Esophagus muscularis mucosa (tissue), 4 donors: ENCODE measurements at regions not wholly inside any gene's neighbourhood (a gene's known extent, or its start where the extent isn't known, plus 50 kb on each side); places are given as distances from the start of the nearest gene placed in this dataset.

Experiments
- DNase-seq: peaks from one replicate; pipeline ENCODE4 v3.0.0-alpha.2; 2017; ENCODE audit errors: extremely low spot score
- H3K27ac ChIP-seq, 4 donors: fragments of 200-600 bp; sonication (generic); replicated peaks in 1 of 4; 1 replicate in 3 of 4; 2 replicates in 1 of 4; pipeline ENCODE4 v1.5.1; 2016 to 2019; ENCODE audit warnings: mild to moderate bottlenecking in 1 of 4
- H3K27me3 ChIP-seq, 4 donors: fragments of 200-600 bp; sonication (generic); one replicate each; pipeline versions ENCODE4 v1.5.1 to v1.6.0; 2016 to 2019
- H3K36me3 ChIP-seq, 4 donors: fragments of 200-600 bp; sonication (generic); one replicate each; pipeline ENCODE4 v1.5.1; 2016 to 2019
- H3K4me1 ChIP-seq, 4 donors: fragments of 200-600 bp; sonication (generic); one replicate each; pipeline ENCODE4 v1.5.1; 2016 to 2019
- H3K4me3 ChIP-seq, 4 donors: fragments of 200-600 bp; sonication (generic); 1 replicate in 2 of 4; 2 replicates in 2 of 4; pipeline ENCODE4 v1.5.1; 2016 to 2019; ENCODE audit warnings: mild to moderate bottlenecking in 4 of 4, moderate library complexity in 1 of 4
- H3K9me3 ChIP-seq, 4 donors: fragments of 200-600 bp; sonication (generic); 1 replicate in 3 of 4; 2 replicates in 1 of 4; pipeline ENCODE4 v1.5.1; 2016 to 2019
- EP300 ChIP-seq: sonication (generic); formaldehyde crosslinking; IDR thresholded peaks from one replicate; pipeline ENCODE4 v1.6.1; 2017; ENCODE audit warnings: antibody characterized with exemption
- POLR2A ChIP-seq: fragments of 450-650 bp; IDR thresholded peaks from one replicate; pipeline ENCODE4 v1.6.1; 2017; ENCODE audit warnings: antibody characterized with exemption, moderate library complexity, mild to moderate bottlenecking, low read depth
- POLR2AphosphoS5 ChIP-seq, 2 donors: sonication (generic); formaldehyde crosslinking; IDR thresholded peaks; one replicate each; pipeline ENCODE4 v1.6.1; 2017; ENCODE audit warnings: antibody characterized with exemption in 2 of 2
- whole genome bisulfite sequencing: methylation state at CpG from one replicate; pipeline ENCODE4 v1.1.5; 2018; 5-methylcytosine and 5-hydroxymethylcytosine counted together
- intact Hi-C: fragments of 100-400 bp; cut with DNase I; formaldehyde crosslinking; loops from one replicate; pipeline ENCODE4 v1.15.1; 2023
- TF ChIP-seq, protein P1 (sequence below), 3 experiments: fragments of 200-600 bp in 2 of 3; fragments of 450-650 bp in 1 of 3; sonication (generic) in 2 of 3; IDR thresholded peaks; one replicate each; pipeline ENCODE4 v1.5.1; 2017 to 2019; ENCODE audit warnings: antibody characterized with exemption in 3 of 3, mild to moderate bottlenecking in 2 of 3, moderate library complexity in 1 of 3

DNA sequence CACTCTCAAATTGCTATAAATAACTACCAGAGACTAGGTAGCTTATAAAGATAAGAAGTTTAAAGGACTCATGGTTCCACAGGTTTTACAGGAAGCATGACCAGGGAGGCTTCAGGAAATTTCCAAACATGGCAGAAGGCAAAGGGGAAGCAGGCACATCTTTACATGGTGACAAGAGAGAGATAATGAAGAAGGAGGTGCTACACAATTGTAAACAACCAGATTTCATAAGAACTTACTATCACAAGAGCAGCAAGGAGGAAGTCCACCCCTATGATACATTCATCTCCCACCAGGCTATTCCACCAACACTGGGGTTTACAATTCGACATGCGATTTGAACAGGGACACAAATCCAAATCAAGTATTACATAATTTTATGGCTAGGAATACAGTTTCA is 257.7 kb downstream of the BTG1 start:
- no peak for DNase-seq
- no peaks in the 10 kb centered on the region for H3K9me3 ChIP-seq
- no peaks in the 10 kb centered on the region for H3K27me3 ChIP-seq
- no peak for TF ChIP-seq POLR2A
- TF ChIP-seq POLR2AphosphoS5 (IDR thresholded peaks at IDR 0.05) = no peak
- TF ChIP-seq, protein P1, sequence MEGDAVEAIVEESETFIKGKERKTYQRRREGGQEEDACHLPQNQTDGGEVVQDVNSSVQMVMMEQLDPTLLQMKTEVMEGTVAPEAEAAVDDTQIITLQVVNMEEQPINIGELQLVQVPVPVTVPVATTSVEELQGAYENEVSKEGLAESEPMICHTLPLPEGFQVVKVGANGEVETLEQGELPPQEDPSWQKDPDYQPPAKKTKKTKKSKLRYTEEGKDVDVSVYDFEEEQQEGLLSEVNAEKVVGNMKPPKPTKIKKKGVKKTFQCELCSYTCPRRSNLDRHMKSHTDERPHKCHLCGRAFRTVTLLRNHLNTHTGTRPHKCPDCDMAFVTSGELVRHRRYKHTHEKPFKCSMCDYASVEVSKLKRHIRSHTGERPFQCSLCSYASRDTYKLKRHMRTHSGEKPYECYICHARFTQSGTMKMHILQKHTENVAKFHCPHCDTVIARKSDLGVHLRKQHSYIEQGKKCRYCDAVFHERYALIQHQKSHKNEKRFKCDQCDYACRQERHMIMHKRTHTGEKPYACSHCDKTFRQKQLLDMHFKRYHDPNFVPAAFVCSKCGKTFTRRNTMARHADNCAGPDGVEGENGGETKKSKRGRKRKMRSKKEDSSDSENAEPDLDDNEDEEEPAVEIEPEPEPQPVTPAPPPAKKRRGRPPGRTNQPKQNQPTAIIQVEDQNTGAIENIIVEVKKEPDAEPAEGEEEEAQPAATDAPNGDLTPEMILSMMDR (IDR thresholded peaks at IDR 0.05) = no peak
- TF ChIP-seq EP300 = no peak
- intact Hi-C loops = no loop called here
- no peaks in the 10 kb centered on the region for H3K4me1 ChIP-seq
- WGBS = 95% methylated on average over 2 of the region's 2 CpGs
- H3K36me3 ChIP-seq = no peaks in the 10 kb centered on the region
- H3K27ac ChIP-seq = no peak overlapping the region
- H3K4me3 ChIP-seq = no peak overlapping the region

DNA sequence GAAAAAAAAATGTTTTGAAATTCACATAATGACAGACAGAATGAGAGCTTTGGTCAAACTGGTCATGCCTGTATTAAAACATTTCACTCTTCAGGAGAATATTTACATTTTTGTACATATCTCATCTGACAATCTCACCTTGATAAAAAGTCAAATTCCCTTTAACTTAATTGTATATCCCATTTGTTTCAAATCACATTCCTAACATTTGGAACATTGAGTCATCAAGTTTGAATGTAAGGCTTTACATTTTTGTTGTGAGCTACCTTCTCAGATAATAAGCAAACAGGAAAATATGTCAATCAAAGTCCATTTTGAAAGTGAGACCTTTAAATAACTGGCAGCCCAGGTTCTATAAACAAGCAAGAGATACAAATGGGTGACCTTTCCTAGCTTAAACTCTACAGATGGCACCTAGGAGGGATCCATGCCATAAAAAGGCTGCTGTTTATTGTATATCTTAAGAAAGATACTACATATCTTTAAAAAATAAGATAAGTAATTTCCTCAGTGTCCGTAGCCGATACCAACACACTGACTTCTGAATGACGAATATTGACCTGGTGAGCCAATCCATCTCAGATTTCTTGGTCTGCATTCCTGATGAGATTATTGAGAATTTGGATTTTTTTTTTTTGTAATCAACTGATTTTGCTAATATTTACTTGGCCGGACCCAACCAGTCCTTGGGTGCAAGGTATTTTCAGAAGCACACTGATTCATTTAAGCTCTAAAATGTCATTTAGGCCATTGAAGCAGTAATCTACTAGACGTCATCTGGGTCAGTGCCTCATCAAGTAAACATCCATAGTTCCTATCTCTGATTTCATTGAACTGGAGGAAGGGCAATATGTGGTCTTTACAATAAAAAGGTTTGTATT is 259.6 kb downstream of the BTG1 start:
- TF ChIP-seq, protein P1 (IDR thresholded peaks at IDR 0.05) = no peak
- no peak for TF ChIP-seq POLR2A
- no peak for TF ChIP-seq EP300
- TF ChIP-seq POLR2AphosphoS5 (IDR thresholded peaks at IDR 0.05) = no peak
- no peaks in the 10 kb centered on the region for H3K27me3 ChIP-seq
- no peaks in the 10 kb centered on the region for H3K36me3 ChIP-seq
- H3K4me1 ChIP-seq = no peaks in the 10 kb centered on the region
- H3K27ac ChIP-seq = no peak overlapping the region
- WGBS = 98% methylated on average over 5 of the region's 5 CpGs
- no peak for DNase-seq
- intact Hi-C loops = no loop called here
- H3K9me3 ChIP-seq = no peaks in the 10 kb centered on the region
- no peak overlapping the region for H3K4me3 ChIP-seq

DNA sequence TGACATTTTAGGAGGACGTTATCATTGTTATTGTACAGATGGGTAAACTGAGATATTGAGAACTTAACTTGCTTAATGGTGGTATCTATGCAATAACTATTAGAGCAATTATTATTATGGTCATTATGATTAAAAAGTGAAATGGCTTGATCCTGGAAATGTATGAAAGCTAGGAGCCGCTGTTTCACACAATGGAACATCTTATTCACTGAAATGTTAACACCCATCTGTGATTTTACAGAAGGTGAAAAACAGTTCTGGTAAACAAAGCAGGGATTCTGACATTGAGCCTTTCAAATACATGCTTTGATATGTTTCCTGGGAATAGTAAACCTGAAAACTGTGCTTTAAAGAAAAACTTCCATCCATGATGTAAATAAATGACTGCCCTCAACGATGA is 261.4 kb downstream of the BTG1 start:
- intact Hi-C loops = no loop called here
- no peaks in the 10 kb centered on the region for H3K27me3 ChIP-seq
- no peaks in the 10 kb centered on the region for H3K4me1 ChIP-seq
- no peak overlapping the region for H3K27ac ChIP-seq
- WGBS = 71% methylated on average over 3 of the region's 3 CpGs
- TF ChIP-seq POLR2A (no peak), EP300 (no peak), POLR2AphosphoS5 (IDR thresholded peaks at IDR 0.05) (no peak)
- TF ChIP-seq, protein P1 (IDR thresholded peaks at IDR 0.05) = no peak
- no peaks in the 10 kb centered on the region for H3K9me3 ChIP-seq
- H3K36me3 ChIP-seq = no peaks in the 10 kb centered on the region
- no peak for DNase-seq
- H3K4me3 ChIP-seq = no peak overlapping the region

DNA sequence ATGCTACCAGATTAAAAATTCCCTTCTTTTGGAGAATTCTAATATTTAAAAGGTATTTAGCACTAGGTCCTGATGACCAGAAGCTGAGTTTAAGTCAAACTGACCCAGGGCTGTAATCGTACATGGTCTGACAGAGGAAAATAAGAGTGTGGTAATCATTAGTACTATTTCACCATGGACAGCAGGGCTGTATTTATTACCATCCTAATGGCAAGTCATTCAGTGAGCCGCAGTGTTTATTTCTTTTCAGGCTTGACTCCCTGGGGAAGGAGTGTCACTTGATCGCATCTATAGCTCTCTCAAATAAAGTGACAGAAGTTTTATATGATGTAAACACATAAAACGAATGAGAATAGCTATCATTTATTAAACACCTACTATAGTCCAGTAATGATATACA is 261.8 kb downstream of the BTG1 start:
- 84% methylated on average over 4 of the region's 4 CpGs for WGBS
- Histone ChIP-seq H3K27me3 (no peaks in the 10 kb centered on the region), H3K4me1 (no peaks in the 10 kb centered on the region), H3K27ac (no peak overlapping the region), H3K4me3 (no peak overlapping the region), H3K36me3 (no peaks in the 10 kb centered on the region), H3K9me3 (no peaks in the 10 kb centered on the region)
- TF ChIP-seq, protein P1 (IDR thresholded peaks at IDR 0.05) = no peak
- TF ChIP-seq EP300 = no peak
- TF ChIP-seq POLR2AphosphoS5 (IDR thresholded peaks at IDR 0.05) = no peak
- no peak for TF ChIP-seq POLR2A
- no peak for DNase-seq
- intact Hi-C loops = no loop called here
